GM12878 (cell line): ENCODE measurements at regions not wholly inside any gene's neighbourhood (a gene's known extent, or its start where the extent isn't known, plus 50 kb on each side); places are given as distances from the start of the nearest gene placed in this dataset.

Experiments used
- ATAC-seq: fragments of 200-7000 bp; cut with Tn5 transposase; 3 replicates; pipeline ENCODE4 v1.9.1; 2020; ENCODE audit warnings: mild to moderate bottlenecking, moderate library complexity
- BruUV-seq: library from RNA; stranded (reverse); fragments of 400-500 nt; replicated peaks from 2 replicates; lab custom pipeline; 2021; lab: Mats Ljungman, UMichigan
- CTCF ChIA-PET: fragments of 300-600 bp; sonication (Branson Sonifier 250); formaldehyde crosslinking; extraction: SDS; loops from one replicate; lab custom pipeline; 2021; ENCODE audit warnings: inconsistent platforms; lab: Yijun Ruan, JAX
- POLR2A ChIA-PET: fragments of 350-600 bp; formaldehyde crosslinking; extraction: SDS; loops from one replicate; lab custom pipeline; 2021; ENCODE audit warnings: inconsistent platforms; lab: Charles Lee
- RAD21 ChIA-PET: fragments of 300-600 bp; sonication (Branson Sonifier 250); formaldehyde crosslinking; loops from one replicate; lab custom pipeline; 2023; ENCODE audit warnings: antibody characterized with exemption; ENCODE audit not compliant: unreplicated experiment; lab: Charles Lee
- SMC1A ChIA-PET: fragments of 300-600 bp; sonication (Branson Sonifier 250); formaldehyde crosslinking; loops from one replicate; lab custom pipeline; 2023; ENCODE audit not compliant: unreplicated experiment, uncharacterized antibody; lab: Charles Lee
- DNase-seq: peaks from one replicate; pipeline ENCODE4 v3.0.0-alpha.2; 2011; ENCODE audit warnings: low read depth, low spot score
- FAIRE-seq: peaks from 3 replicates; lab custom pipeline; 2011; peaks lifted over from hg19 to GRCh38; lab: Jason Lieb, UNC
- H2AFZ ChIP-seq: 2 replicates; pipeline ENCODE4 v1.6.0; 2011; ENCODE audit warnings: low read depth, low read length, control low read depth; ENCODE audit not compliant: control insufficient read depth
- H3K27ac ChIP-seq: 2 replicates; pipeline ENCODE4 v1.5.1; 2011; ENCODE audit warnings: control low read depth; ENCODE audit not compliant: control insufficient read depth, insufficient read depth
- H3K27me3 ChIP-seq, 2 experiments: replicated peaks in 1 of 2; 2 replicates each; pipeline versions ENCODE4 v1.6.0 to v1.6.1; 2011; ENCODE audit warnings: low read length in 1 of 2; ENCODE audit not compliant: control insufficient read depth in 2 of 2, insufficient read depth in 2 of 2
- H3K36me3 ChIP-seq, 2 experiments: 2 replicates each; pipeline ENCODE4 v1.5.1; 2011; ENCODE audit warnings: low read length in 1 of 2; ENCODE audit not compliant: control insufficient read depth in 2 of 2, insufficient read depth in 2 of 2
- H3K4me1 ChIP-seq: 2 replicates; pipeline ENCODE4 v1.6.1; 2011; ENCODE audit warnings: mild to moderate bottlenecking, low read length, moderate library complexity, mixed read lengths; ENCODE audit not compliant: control insufficient read depth, insufficient read depth
- H3K4me2 ChIP-seq: 2 replicates; pipeline ENCODE4 v1.6.0; 2011; ENCODE audit warnings: control low read depth; ENCODE audit not compliant: control insufficient read depth, insufficient read depth
- H3K4me3 ChIP-seq: fragments of 200-600 bp; sonication (generic); 2 replicates; pipeline ENCODE4 v1.5.1; 2016
- H3K79me2 ChIP-seq: 2 replicates; pipeline ENCODE4 v1.6.0; 2011; ENCODE audit warnings: low read length; ENCODE audit not compliant: control insufficient read depth, insufficient read depth
- H3K9ac ChIP-seq: 2 replicates; pipeline ENCODE4 v1.8.0; 2011; ENCODE audit warnings: low read length, control low read depth, mixed read lengths; ENCODE audit not compliant: control insufficient read depth, insufficient read depth
- H3K9me3 ChIP-seq: replicated peaks from 3 replicates; pipeline ENCODE4 v1.5.1; 2011; ENCODE audit warnings: mild to moderate bottlenecking, low read length; ENCODE audit not compliant: control insufficient read depth, insufficient read depth
- H4K20me1 ChIP-seq: 2 replicates; pipeline ENCODE4 v1.6.0; 2011; ENCODE audit not compliant: control insufficient read depth, insufficient read depth
- BACH1 ChIP-seq: fragments of 450-650 bp; IDR thresholded peaks from 2 replicates; pipeline ENCODE4 v1.6.1; 2017; ENCODE audit warnings: mild to moderate bottlenecking, borderline replicate concordance
- BRCA1 ChIP-seq: IDR thresholded peaks from 2 replicates; pipeline ENCODE4 v1.6.1; 2011; ENCODE audit warnings: low read depth, low read length, improper control_type of control experiment
- CHD1 ChIP-seq: IDR thresholded peaks from 2 replicates; pipeline ENCODE4 v1.6.1; 2012; ENCODE audit warnings: low read depth, low read length, improper control_type of control experiment
- CREM ChIP-seq: IDR thresholded peaks from 2 replicates; pipeline ENCODE4 v1.6.1; 2014; ENCODE audit warnings: antibody characterized with exemption, low read depth
- NBN ChIP-seq: fragments of 450-650 bp; IDR thresholded peaks from 2 replicates; pipeline ENCODE4 v1.6.1; 2016
- RAD51 ChIP-seq: fragments of 450-650 bp; IDR thresholded peaks from 2 replicates; pipeline ENCODE4 v1.6.1; 2016; ENCODE audit warnings: moderate library complexity, mild to moderate bottlenecking, inconsistent platforms
- RB1 ChIP-seq: fragments of 450-650 bp; formaldehyde crosslinking; IDR thresholded peaks from 2 replicates; pipeline ENCODE4 v1.6.1; 2017; ENCODE audit warnings: mild to moderate bottlenecking, borderline replicate concordance
- RBBP5 ChIP-seq: fragments of 200-600 bp; sonication (generic); conservative IDR thresholded peaks from 2 replicates; pipeline ENCODE4 v1.6.1; 2016
- SMC3 ChIP-seq: IDR thresholded peaks from 2 replicates; pipeline ENCODE4 v1.6.1; 2011; ENCODE audit warnings: low read length, improper control_type of control experiment, borderline replicate concordance
- YY1 ChIP-seq: IDR thresholded peaks from 2 replicates; pipeline ENCODE4 v1.6.1; 2011; ENCODE audit warnings: low read depth, mild to moderate bottlenecking, low read length
- WGBS: methylation state at CpG from one replicate; pipeline ENCODE4 v1.1.6; 2016; ENCODE audit warnings: low lambda C conversion rate; ENCODE audit not compliant: insufficient replicate concordance, insufficient coverage; ENCODE audit errors: missing lambda C conversion rate; 5-methylcytosine and 5-hydroxymethylcytosine counted together
- in situ Hi-C: fragments of 300-500 bp; cut with MboI; formaldehyde crosslinking; loops from 9 replicates; pipeline ENCODE4 v1.14.3; 2018; ENCODE audit warnings: mixed read lengths
- intact Hi-C: fragments of 100-400 bp; cut with micrococcal nuclease; formaldehyde crosslinking; loops from one replicate; pipeline ENCODE4 v1.14.2; 2022; ENCODE audit not compliant: unreplicated experiment
- TF ChIP-seq, protein P1 (sequence below): IDR thresholded peaks from 2 replicates; pipeline ENCODE4 v1.6.1; 2012; ENCODE audit warnings: low read depth, low read length, improper control_type of control experiment
- TF ChIP-seq, protein P2 (sequence below): IDR thresholded peaks from 2 replicates; pipeline ENCODE4 v1.6.1; 2011; ENCODE audit warnings: low read depth, low read length, improper control_type of control experiment, borderline replicate concordance
- TF ChIP-seq, protein P3 (sequence below): fragments of 450-650 bp; formaldehyde crosslinking; IDR thresholded peaks from 2 replicates; pipeline ENCODE4 v1.4.0; 2020; ENCODE audit warnings: mild to moderate bottlenecking, moderate library complexity
- TF ChIP-seq, protein P4 (sequence below): fragments of 450-650 bp; IDR thresholded peaks from 2 replicates; pipeline ENCODE4 v1.6.1; 2016; ENCODE audit warnings: mild to moderate bottlenecking
- TF ChIP-seq, protein P5 (sequence below): fragments of 450-650 bp; IDR thresholded peaks from 2 replicates; pipeline ENCODE4 v1.6.1; 2014; ENCODE audit warnings: mild to moderate bottlenecking
- TF ChIP-seq, protein P6 (sequence below): fragments of 450-650 bp; IDR thresholded peaks from 2 replicates; pipeline ENCODE4 v1.6.1; 2018; ENCODE audit warnings: mild to moderate bottlenecking, low read depth, moderate library complexity; ENCODE audit not compliant: partially characterized antibody

DNA sequence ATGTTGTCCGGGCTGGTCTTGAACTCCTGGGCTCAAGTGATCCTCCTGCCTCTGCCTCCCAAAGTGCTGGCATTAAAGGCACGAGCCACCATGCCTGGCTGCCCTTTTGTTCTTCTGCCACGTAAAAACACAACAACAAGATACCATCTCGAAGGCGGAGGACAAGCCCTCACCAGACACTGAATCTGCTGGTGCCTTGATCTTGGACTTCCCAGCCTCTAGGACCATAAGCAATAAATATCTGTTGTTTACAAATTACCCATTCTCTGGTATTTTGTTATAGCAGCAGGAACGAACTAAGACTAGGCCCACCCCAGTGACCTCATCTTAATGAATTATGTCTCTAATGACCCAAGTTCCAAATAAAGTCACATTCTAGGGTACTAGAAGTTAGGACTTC is 128.4 kb upstream of the CACNA1A start:
- in situ Hi-C loops (no loop called here), intact Hi-C loops (no loop called here)
- H3K79me2 ChIP-seq = no peaks in the 10 kb centered on the region
- ChIA-PET POLR2A (no interaction called here), SMC1A (no interaction called here), CTCF (no interaction called here), RAD21 (no interaction called here)
- no peak for FAIRE-seq
- no peaks in the 10 kb centered on the region for H3K4me1 ChIP-seq
- H3K36me3 ChIP-seq = no peaks in the 10 kb centered on the region
- no peak overlapping the region for H3K27ac ChIP-seq
- H2AFZ ChIP-seq = no peak overlapping the region
- 19% methylated on average over 6 of the region's 6 CpGs for WGBS
- no peaks in the 10 kb centered on the region; a peak in 1 of 4 replicates for H3K27me3 ChIP-seq
- no peaks in the 10 kb centered on the region for H4K20me1 ChIP-seq
- no TSS peak for BruUV-seq
- H3K4me2 ChIP-seq = no peak overlapping the region
- no peak overlapping the region for H3K4me3 ChIP-seq
- no peak for ATAC-seq
- no peak overlapping the region for H3K9ac ChIP-seq
- DNase-seq = no peak
- no peaks in the 10 kb centered on the region; the same call in 2 of the 3 replicates for H3K9me3 ChIP-seq
- no peak for TF ChIP-seq BRCA1
- TF ChIP-seq RBBP5 = no peak
- no peak for TF ChIP-seq RAD51
- no peak for TF ChIP-seq RB1
- TF ChIP-seq, protein P1, sequence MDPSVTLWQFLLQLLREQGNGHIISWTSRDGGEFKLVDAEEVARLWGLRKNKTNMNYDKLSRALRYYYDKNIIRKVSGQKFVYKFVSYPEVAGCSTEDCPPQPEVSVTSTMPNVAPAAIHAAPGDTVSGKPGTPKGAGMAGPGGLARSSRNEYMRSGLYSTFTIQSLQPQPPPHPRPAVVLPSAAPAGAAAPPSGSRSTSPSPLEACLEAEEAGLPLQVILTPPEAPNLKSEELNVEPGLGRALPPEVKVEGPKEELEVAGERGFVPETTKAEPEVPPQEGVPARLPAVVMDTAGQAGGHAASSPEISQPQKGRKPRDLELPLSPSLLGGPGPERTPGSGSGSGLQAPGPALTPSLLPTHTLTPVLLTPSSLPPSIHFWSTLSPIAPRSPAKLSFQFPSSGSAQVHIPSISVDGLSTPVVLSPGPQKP = no peak
- TF ChIP-seq, protein P2, sequence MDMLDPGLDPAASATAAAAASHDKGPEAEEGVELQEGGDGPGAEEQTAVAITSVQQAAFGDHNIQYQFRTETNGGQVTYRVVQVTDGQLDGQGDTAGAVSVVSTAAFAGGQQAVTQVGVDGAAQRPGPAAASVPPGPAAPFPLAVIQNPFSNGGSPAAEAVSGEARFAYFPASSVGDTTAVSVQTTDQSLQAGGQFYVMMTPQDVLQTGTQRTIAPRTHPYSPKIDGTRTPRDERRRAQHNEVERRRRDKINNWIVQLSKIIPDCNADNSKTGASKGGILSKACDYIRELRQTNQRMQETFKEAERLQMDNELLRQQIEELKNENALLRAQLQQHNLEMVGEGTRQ = no peak
- no peak for TF ChIP-seq CHD1
- TF ChIP-seq, protein P3, sequence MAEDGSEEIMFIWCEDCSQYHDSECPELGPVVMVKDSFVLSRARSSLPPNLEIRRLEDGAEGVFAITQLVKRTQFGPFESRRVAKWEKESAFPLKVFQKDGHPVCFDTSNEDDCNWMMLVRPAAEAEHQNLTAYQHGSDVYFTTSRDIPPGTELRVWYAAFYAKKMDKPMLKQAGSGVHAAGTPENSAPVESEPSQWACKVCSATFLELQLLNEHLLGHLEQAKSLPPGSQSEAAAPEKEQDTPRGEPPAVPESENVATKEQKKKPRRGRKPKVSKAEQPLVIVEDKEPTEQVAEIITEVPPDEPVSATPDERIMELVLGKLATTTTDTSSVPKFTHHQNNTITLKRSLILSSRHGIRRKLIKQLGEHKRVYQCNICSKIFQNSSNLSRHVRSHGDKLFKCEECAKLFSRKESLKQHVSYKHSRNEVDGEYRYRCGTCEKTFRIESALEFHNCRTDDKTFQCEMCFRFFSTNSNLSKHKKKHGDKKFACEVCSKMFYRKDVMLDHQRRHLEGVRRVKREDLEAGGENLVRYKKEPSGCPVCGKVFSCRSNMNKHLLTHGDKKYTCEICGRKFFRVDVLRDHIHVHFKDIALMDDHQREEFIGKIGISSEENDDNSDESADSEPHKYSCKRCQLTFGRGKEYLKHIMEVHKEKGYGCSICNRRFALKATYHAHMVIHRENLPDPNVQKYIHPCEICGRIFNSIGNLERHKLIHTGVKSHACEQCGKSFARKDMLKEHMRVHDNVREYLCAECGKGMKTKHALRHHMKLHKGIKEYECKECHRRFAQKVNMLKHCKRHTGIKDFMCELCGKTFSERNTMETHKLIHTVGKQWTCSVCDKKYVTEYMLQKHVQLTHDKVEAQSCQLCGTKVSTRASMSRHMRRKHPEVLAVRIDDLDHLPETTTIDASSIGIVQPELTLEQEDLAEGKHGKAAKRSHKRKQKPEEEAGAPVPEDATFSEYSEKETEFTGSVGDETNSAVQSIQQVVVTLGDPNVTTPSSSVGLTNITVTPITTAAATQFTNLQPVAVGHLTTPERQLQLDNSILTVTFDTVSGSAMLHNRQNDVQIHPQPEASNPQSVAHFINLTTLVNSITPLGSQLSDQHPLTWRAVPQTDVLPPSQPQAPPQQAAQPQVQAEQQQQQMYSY (CRISPR knock-in tag) = no peak
- TF ChIP-seq, protein P4, sequence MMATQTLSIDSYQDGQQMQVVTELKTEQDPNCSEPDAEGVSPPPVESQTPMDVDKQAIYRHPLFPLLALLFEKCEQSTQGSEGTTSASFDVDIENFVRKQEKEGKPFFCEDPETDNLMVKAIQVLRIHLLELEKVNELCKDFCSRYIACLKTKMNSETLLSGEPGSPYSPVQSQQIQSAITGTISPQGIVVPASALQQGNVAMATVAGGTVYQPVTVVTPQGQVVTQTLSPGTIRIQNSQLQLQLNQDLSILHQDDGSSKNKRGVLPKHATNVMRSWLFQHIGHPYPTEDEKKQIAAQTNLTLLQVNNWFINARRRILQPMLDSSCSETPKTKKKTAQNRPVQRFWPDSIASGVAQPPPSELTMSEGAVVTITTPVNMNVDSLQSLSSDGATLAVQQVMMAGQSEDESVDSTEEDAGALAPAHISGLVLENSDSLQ = no peak
- TF ChIP-seq, protein P5, sequence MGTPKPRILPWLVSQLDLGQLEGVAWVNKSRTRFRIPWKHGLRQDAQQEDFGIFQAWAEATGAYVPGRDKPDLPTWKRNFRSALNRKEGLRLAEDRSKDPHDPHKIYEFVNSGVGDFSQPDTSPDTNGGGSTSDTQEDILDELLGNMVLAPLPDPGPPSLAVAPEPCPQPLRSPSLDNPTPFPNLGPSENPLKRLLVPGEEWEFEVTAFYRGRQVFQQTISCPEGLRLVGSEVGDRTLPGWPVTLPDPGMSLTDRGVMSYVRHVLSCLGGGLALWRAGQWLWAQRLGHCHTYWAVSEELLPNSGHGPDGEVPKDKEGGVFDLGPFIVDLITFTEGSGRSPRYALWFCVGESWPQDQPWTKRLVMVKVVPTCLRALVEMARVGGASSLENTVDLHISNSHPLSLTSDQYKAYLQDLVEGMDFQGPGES = no peak
- no peak for TF ChIP-seq SMC3
- TF ChIP-seq CREM = no peak
- TF ChIP-seq, protein P6, sequence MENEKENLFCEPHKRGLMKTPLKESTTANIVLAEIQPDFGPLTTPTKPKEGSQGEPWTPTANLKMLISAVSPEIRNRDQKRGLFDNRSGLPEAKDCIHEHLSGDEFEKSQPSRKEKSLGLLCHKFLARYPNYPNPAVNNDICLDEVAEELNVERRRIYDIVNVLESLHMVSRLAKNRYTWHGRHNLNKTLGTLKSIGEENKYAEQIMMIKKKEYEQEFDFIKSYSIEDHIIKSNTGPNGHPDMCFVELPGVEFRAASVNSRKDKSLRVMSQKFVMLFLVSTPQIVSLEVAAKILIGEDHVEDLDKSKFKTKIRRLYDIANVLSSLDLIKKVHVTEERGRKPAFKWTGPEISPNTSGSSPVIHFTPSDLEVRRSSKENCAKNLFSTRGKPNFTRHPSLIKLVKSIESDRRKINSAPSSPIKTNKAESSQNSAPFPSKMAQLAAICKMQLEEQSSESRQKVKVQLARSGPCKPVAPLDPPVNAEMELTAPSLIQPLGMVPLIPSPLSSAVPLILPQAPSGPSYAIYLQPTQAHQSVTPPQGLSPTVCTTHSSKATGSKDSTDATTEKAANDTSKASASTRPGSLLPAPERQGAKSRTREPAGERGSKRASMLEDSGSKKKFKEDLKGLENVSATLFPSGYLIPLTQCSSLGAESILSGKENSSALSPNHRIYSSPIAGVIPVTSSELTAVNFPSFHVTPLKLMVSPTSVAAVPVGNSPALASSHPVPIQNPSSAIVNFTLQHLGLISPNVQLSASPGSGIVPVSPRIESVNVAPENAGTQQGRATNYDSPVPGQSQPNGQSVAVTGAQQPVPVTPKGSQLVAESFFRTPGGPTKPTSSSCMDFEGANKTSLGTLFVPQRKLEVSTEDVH = no peak
- no peak for TF ChIP-seq NBN
- TF ChIP-seq YY1 = no peak
- TF ChIP-seq BACH1 = no peak
